ENCODE measurements at regions not wholly inside any gene's neighbourhood (a gene's known extent, or its start where the extent isn't known, plus 50 kb on each side); places are given as distances from the start of the nearest gene placed in this dataset.
"Not testable (repeated sequence)": the region's sequence is repeated elsewhere in the genome, so short reads cannot be mapped to it uniquely, and the experiment has no call there.

- DNase-seq = no peak
These were observed 93.3 kb downstream of the ACTL7B start for GRCh38 chr9:108762348-108763055.

- peak; percentile 38 for DNase-seq
These were observed 94.0 kb downstream of the ACTL7B start for GRCh38 chr9:108761655-108762347.

GRCh38 chr9:108760841-108761240 is 94.9 kb downstream of the ACTL7B start:
- DNase-seq = no peak

- no peak for DNase-seq
These were observed 96.0 kb downstream of the ACTL7B start for GRCh38 chr9:108759835-108760234.

GRCh38 chr9:108759399-108759798 is 96.4 kb downstream of the ACTL7B start:
- DNase-seq = no peak

GRCh38 chr9:108756746-108757490 is 98.9 kb downstream of the ACTL7B start:
- no peak for DNase-seq

GRCh38 chr9:108755979-108756378 is 99.8 kb downstream of the ACTL7B start:
- DNase-seq = no peak

GRCh38 chr9:108751369-108751768 is 104.4 kb downstream of the ACTL7B start:
- DNase-seq = no peak

GRCh38 chr9:108750661-108751215 is 105.0 kb downstream of the ACTL7B start:
- no peak for DNase-seq

GRCh38 chr9:108748776-108749175 is 107.0 kb downstream of the ACTL7B start:
- DNase-seq = no peak

GRCh38 chr9:108746864-108747263 is 108.9 kb downstream of the ACTL7B start:
- DNase-seq = no peak

- DNase-seq = no peak
These were observed 109.8 kb downstream of the ACTL7B start for GRCh38 chr9:108746001-108746400.

GRCh38 chr9:108744641-108745040 is 111.1 kb downstream of the ACTL7B start:
- DNase-seq = no peak

- DNase-seq = no peak
These were observed 111.8 kb downstream of the ACTL7B start for GRCh38 chr9:108743901-108744371.

- no peak for DNase-seq
These were observed 112.4 kb downstream of the ACTL7B start for GRCh38 chr9:108743416-108743815.

GRCh38 chr9:108742191-108742590 is 113.6 kb downstream of the ACTL7B start:
- no peak for DNase-seq

GRCh38 chr9:108731292-108731691 is 124.5 kb downstream of the ACTL7B start:
- DNase-seq = not testable (repeated sequence)

- DNase-seq = no peak
These were observed 128.1 kb downstream of the ACTL7B start for GRCh38 chr9:108727580-108728111.

- DNase-seq = no peak
These were observed 131.1 kb downstream of the ACTL7B start for GRCh38 chr9:108724652-108725051.

- DNase-seq = no peak
These were observed 131.7 kb downstream of the ACTL7B start for GRCh38 chr9:108724122-108724521.

GRCh38 chr9:108722396-108722795 is 133.4 kb downstream of the ACTL7B start:
- no peak for DNase-seq

- DNase-seq = no peak
These were observed 135.6 kb downstream of the ACTL7B start for GRCh38 chr9:108720191-108720642.

- DNase-seq = no peak
These were observed 145.4 kb downstream of the ACTL7B start for GRCh38 chr9:108710424-108710823.

Measured in NCI-H526 treated with DMSO at 0.1 percent for 48 hours (cell line).